ENCODE measurements at regions not wholly inside any gene's neighbourhood (a gene's known extent, or its start where the extent isn't known, plus 50 kb on each side); places are given as distances from the start of the nearest gene placed in this dataset.

- no peak for TF ChIP-seq POLR2AphosphoS5 (IDR thresholded peaks at IDR 0.05)
- no peak for TF ChIP-seq POLR2A (IDR thresholded peaks at IDR 0.05)
- TF ChIP-seq CTCF (IDR thresholded peaks at IDR 0.05) = no peak
Measured at GRCh38 chr3:74426571-74426970, 187.9 kb downstream of the CNTN3 start.

Measured in upper lobe of left lung (tissue), 4 donors.